NB4 (cell line): ENCODE measurements at regions not wholly inside any gene's neighbourhood (a gene's known extent, or its start where the extent isn't known, plus 50 kb on each side); places are given as distances from the start of the nearest gene placed in this dataset.

Experiments
- CTCF ChIP-seq: IDR thresholded peaks from one replicate; pipeline ENCODE4 v1.5.1; 2012; ENCODE audit warnings: low read depth, low read length
- MAX ChIP-seq: IDR thresholded peaks from 2 replicates; pipeline ENCODE4 v1.6.1; 2011; ENCODE audit warnings: low read depth, low read length
- POLR2A ChIP-seq: IDR thresholded peaks from 2 replicates; pipeline ENCODE4 v1.6.1; 2011; ENCODE audit warnings: mild to moderate bottlenecking; ENCODE audit not compliant: insufficient read length; ENCODE audit errors: extremely low read depth

- TF ChIP-seq CTCF: no peak
- no peak for TF ChIP-seq POLR2A
- no peak for TF ChIP-seq MAX
Measured at GRCh38 chr1:14439015-14439414, 159.5 kb upstream of the KAZN start.
